Fibroblast of villous mesenchyme (primary cell): ENCODE measurements at regions not wholly inside any gene's neighbourhood (a gene's known extent, or its start where the extent isn't known, plus 50 kb on each side); places are given as distances from the start of the nearest gene placed in this dataset.
A peak's percentile ranks its signal among the peaks of the same experiment; 100 is the strongest.

ENCODE experiments used
- DNase-seq: peaks from one replicate; pipeline ENCODE4 v3.0.0-alpha.2; 2010; ENCODE audit warnings: low read depth
- H3K4me3 ChIP-seq: 2 replicates; pipeline ENCODE4 v1.5.1; 2011; ENCODE audit warnings: low read depth, mild to moderate bottlenecking, low read length
- CTCF ChIP-seq: IDR thresholded peaks from 2 replicates; pipeline ENCODE4 v1.5.1; 2012; ENCODE audit warnings: low read depth, mild to moderate bottlenecking, low read length; ENCODE audit not compliant: insufficient read depth

DNA sequence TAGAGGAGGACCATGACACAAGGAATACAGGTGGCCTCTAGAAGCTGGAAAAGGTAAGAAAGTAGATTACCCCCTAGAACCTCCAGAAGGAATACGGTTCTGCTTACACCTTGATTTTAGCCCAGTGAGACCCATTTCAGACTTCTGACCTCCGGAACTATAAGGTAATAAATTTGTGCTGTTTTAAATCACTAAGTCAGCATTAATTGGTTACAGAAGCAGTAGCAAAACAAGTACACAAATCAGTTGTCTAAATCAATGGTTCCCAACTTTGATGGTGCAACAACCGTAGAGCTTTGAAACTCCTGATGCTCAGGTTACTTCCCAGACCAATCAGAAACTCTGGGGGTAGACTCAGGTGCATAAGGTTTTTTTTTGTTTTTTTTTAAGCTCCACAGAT is 113.6 kb downstream of the RTL9 start:
- TF ChIP-seq CTCF: no peak
- DNase-seq: no peak
- no peak overlapping the region for H3K4me3 ChIP-seq

- no peak overlapping the region for H3K4me3 ChIP-seq
- no peak for DNase-seq
- TF ChIP-seq CTCF: no peak
Observed at GRCh38 chrX:110477593-110478228, 119.1 kb downstream of the RTL9 start.

DNA sequence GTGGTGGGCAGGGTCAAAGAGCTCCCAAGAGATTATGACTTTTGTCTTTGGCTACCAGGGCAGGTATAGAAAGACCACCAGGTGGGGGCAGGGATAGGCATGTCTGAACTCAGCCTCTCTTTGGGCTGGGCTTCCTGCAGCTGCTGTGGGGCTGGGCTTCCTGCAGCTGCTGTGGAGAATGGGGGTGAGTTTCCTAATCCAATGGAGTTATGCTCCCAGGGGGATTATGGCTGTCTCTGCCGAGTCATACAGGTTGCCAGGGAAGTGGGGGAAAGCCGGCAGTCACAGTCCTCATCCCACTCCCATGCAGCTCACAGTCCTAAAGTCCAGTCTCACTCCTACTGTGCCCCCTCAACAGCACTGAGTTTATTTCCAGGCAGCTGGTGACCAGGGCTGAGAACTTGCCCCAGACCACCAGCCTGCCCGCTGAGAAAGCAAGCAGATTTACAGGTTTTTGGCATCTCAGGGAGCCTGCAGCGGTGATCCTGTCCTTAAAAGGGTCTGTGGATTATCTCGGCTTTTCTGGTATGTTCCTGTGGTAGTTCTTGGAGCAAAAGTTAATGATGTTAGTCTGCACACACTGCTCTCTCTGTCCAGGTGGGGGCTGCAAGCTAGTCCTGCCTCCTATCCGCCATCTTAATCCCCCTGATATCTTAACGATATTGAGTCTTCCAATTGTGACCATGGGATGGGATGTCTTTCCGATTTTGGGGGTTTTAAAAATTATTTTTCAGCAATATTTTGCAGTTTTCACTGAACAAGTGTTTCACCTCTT is 133.4 kb downstream of the RTL9 start:
- H3K4me3 ChIP-seq: no peak overlapping the region
- DNase-seq: no peak
- no peak for TF ChIP-seq CTCF

DNA sequence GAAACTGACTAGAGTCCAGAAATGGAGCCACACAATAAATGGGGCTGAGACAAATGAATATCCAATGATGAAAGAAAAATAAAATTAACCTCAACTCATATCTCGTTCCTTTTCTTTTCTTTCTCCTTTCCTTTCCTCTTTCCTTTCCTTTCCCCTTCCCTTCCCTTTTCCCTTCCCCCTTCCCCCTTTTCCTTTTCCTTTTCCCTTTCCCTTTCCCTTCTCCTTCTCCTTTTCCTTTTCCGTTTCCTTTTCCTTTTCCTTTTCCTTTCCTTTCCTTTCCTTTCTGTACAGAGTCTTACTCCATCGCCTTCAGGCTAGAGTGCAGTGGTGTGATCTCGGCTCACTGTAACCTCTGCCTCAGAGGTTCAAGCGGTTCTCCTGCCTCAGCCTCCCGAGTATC is 146.3 kb downstream of the RTL9 start:
- no peak for TF ChIP-seq CTCF
- DNase-seq: no peak
- no peak overlapping the region for H3K4me3 ChIP-seq

- peak; percentile 1 for DNase-seq
- H3K4me3 ChIP-seq: no peak overlapping the region
- TF ChIP-seq CTCF: no peak
Observed at GRCh38 chrX:110509755-110510532, 151.3 kb downstream of the RTL9 start.

DNA sequence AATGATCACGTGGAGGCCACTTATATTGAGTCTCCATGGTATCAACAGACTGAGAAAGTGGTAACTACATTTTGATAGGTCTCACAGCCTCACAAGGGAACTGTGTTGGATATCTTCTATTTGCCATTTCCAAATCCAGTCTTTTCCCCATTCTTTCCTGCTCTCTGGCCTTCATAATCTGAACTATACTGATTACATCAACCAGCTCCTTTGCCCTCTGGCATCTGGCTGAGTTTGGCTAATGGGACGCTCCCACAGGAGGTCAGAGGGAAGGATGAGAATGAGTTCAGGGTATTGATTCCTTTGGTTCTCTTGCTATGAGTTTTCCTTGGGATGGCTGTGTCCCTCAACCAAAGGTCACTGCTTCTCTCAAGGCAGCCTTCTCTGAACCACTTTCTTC is 152.6 kb downstream of the RTL9 start:
- H3K4me3 ChIP-seq: no peak overlapping the region
- TF ChIP-seq CTCF: no peak
- DNase-seq: no peak
